GM18511 (cell line): ENCODE measurements at regions not wholly inside any gene's neighbourhood (a gene's known extent, or its start where the extent isn't known, plus 50 kb on each side); places are given as distances from the start of the nearest gene placed in this dataset.
A peak's percentile ranks its signal among the peaks of the same experiment; 100 is the strongest.
"Not testable (repeated sequence)": the region's sequence is repeated elsewhere in the genome, so short reads cannot be mapped to it uniquely, and the experiment has no call there.

Source experiments
- ATAC-seq: cut with Tn5 transposase; IDR thresholded peaks from one replicate; pipeline ENCODE4 v1.9.1; 2021; ENCODE audit warnings: mild to moderate bottlenecking, moderate library complexity; ENCODE audit not compliant: unreplicated experiment

GRCh38 chr17:71849783-71850768, 270.7 kb upstream of the SOX9 start:
- peak; percentile 81 for ATAC-seq

GRCh38 chr17:71850812-71851211, 270.0 kb upstream of the SOX9 start:
- ATAC-seq = peak; percentile 45

DNA sequence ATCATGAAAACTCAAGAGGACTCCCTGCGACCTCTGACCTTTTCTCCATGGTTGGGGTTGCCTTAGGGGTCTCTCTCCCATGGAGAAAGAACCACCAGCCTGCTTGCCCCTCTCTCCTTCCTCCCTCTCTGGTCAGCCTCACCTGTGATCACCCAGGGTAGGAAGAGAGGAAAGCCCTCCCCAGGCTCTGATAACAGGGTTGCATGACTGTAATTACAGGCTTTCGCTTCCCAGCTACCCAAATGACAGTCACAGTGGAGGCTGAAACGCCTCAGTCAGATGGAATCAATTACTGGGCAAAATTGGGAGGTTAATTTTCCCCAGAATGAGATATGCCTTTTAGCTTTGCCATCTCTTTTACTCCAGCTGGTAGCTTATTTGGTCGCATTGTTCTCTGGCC, 265.8 kb upstream of the SOX9 start:
- ATAC-seq = no peak

GRCh38 chr17:71864755-71865154, 256.1 kb upstream of the SOX9 start:
- no peak for ATAC-seq

DNA sequence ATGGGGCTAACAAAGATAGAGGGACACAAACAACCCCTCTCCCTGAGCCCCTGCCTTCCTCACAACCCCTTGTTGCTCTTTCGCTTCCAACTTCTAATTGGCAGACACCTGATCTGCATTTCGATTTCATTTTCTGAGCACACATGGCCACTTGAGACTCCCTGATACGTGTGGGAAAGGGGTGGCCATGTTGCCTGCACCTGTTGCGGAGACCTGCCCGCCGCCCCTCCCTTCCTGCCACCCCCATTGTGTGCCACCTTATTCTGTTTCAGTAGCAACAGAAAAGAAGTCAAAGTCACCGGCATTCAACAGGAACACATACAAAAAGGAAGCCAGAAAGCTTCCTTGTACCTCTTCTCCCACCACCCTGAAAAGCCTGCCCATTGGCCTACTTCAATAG, 254.7 kb upstream of the SOX9 start:
- ATAC-seq = no peak

GRCh38 chr17:71869293-71869692, 251.5 kb upstream of the SOX9 start:
- ATAC-seq = no peak

- ATAC-seq = no peak
Observed at GRCh38 chr17:71869841-71870545, 250.8 kb upstream of the SOX9 start.

DNA sequence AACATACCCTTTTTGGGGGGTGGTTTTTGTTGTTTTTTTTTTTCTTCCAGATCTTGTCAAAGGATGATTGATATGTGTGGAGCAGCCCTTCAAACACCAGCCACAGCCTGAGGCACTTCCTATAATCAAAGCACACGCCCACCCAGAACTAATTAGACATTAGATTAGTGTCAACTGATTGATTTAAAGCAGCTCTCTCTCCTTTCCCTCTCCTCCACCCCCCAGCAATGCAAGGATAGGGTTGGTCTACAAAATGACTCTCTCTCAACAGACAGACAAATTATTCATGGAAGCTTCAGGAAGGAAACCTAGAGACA, 250.3 kb upstream of the SOX9 start:
- ATAC-seq = no peak

- no peak for ATAC-seq
Observed at GRCh38 chr17:71872843-71873485, 247.9 kb upstream of the SOX9 start.

DNA sequence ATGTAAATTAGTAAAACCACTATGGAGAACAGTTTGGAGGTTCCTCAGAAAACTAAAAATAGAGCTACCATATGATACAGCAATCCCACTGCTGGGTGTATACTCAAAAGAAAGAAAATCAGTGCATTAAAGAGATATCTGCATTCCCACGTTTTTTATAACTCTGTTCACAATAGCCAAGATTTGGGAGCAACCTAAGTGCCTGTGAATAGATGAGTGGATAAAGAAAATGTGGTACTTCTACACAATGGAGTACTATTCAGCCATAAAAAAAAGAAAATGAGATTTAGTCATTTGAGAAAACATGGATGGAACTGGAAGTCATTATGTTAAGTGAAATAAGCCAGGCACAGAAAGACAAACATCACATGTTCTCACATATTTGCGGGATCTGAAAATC, 246.0 kb upstream of the SOX9 start:
- ATAC-seq = not testable (repeated sequence)

GRCh38 chr17:71878271-71878670, 242.5 kb upstream of the SOX9 start:
- no peak for ATAC-seq

- no peak for ATAC-seq
Observed at GRCh38 chr17:71878998-71879397, 241.8 kb upstream of the SOX9 start.

- ATAC-seq = no peak
Observed at GRCh38 chr17:71881041-71881440, 239.8 kb upstream of the SOX9 start.

GRCh38 chr17:71881581-71881980, 239.2 kb upstream of the SOX9 start:
- ATAC-seq = no peak

DNA sequence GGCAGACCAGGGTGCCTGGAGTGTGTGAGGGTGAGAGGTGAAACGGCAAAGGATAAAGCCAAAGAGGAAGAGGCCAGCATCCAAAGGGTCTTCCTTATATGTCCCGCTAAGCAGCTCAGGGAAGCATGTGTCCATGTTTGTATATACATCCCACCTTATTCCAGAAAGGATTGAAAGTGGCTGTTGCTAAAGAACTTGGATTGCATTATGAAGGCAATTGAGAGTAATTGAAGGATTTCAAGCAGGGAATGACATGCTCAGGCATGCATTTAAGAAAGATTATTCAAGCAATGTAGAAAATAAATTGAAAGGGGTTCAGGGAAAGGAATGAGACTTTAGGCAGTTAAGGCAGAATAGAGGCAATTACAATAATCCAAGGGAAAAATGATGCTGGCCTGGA, 237.6 kb upstream of the SOX9 start:
- ATAC-seq = no peak

GRCh38 chr17:71883845-71884244, 237.0 kb upstream of the SOX9 start:
- ATAC-seq = no peak

DNA sequence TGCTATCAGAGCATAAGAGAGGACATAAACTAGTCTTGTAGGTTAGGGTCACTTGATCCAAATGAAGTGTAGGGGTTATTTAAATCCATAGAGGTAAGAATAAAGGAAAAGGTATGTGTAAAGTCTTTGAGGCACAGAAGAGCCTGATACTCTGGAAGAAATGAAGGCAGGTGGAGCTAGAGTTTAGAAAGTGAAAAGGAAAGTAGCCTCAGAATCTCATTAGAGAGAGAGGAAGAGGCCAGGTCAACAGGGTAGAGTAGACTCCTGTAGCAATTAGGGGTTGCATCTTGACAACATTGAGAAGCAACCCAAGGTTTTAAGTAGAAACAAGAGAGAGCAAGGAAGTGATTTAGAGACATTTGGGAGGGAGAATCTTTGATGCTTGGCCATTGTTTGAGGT, 235.2 kb upstream of the SOX9 start:
- ATAC-seq = no peak

- no peak for ATAC-seq
Observed at GRCh38 chr17:71899317-71899716, 221.5 kb upstream of the SOX9 start.

- ATAC-seq = no peak
Observed at GRCh38 chr17:71900621-71901229, 220.1 kb upstream of the SOX9 start.

DNA sequence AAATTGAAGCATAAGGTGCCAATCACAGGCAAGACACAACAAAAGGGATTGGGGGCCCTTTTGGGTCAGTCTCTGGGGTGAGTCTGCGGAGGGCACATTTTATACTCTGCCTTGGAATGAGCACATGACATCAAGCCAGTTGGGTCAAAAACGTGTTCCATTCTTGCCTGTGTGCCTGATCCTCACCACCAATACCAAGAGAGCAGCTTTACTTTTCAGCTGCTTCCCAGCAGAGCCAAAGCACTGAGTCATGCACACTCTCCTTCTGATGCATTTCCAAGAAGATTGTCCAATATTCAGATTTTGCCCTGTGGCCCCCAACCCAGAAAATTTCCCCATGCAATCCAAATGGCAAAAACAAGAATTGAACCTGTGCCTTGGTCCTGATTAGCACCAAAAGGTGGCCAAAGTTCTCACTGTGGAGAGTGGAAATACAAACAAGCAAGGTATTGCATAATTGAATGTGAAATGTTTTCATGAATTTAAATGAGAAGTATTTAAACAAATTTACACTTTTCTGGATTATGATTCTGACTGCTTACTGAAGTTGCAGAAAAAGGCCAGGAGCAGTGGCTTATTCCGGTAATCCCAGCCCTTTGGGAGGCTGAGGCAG, 217.8 kb upstream of the SOX9 start:
- no peak for ATAC-seq
